ENCODE measurements at regions not wholly inside any gene's neighbourhood (a gene's known extent, or its start where the extent isn't known, plus 50 kb on each side); places are given as distances from the start of the nearest gene placed in this dataset.
"Not testable (repeated sequence)": the region's sequence is repeated elsewhere in the genome, so short reads cannot be mapped to it uniquely, and the experiment has no call there.

- no peak for ATAC-seq
- no peaks in the 10 kb centered on the region for H3K4me1 ChIP-seq
- TF ChIP-seq, protein P1, sequence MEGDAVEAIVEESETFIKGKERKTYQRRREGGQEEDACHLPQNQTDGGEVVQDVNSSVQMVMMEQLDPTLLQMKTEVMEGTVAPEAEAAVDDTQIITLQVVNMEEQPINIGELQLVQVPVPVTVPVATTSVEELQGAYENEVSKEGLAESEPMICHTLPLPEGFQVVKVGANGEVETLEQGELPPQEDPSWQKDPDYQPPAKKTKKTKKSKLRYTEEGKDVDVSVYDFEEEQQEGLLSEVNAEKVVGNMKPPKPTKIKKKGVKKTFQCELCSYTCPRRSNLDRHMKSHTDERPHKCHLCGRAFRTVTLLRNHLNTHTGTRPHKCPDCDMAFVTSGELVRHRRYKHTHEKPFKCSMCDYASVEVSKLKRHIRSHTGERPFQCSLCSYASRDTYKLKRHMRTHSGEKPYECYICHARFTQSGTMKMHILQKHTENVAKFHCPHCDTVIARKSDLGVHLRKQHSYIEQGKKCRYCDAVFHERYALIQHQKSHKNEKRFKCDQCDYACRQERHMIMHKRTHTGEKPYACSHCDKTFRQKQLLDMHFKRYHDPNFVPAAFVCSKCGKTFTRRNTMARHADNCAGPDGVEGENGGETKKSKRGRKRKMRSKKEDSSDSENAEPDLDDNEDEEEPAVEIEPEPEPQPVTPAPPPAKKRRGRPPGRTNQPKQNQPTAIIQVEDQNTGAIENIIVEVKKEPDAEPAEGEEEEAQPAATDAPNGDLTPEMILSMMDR (IDR thresholded peaks at IDR 0.05) = no peak
Observed at GRCh38 chr10:84755311-84755710, 426.9 kb downstream of the CCSER2 start.

GRCh38 chr10:84756653-84757052 is 428.3 kb downstream of the CCSER2 start:
- H3K9me3 ChIP-seq; H3K27ac ChIP-seq; ATAC-seq; DNase-seq; intact Hi-C loops (cut with DNase I); H3K4me1 ChIP-seq; H3K36me3 ChIP-seq; H3K4me3 ChIP-seq; H3K27me3 ChIP-seq (ENCODE audit: low read depth): not testable (repeated sequence)

More at GRCh38 chr10:84755311-84755710, 426.9 kb downstream of the CCSER2 start:
- no peak for DNase-seq
- Histone ChIP-seq H3K4me3 (no peak overlapping the region), H3K27me3 (ENCODE audit: low read depth) (no peaks in the 10 kb centered on the region), H3K9me3 (no peaks in the 10 kb centered on the region), H3K27ac (no peak overlapping the region), H3K36me3 (no peaks in the 10 kb centered on the region)
- intact Hi-C loops (cut with DNase I) = no loop called here

DNA sequence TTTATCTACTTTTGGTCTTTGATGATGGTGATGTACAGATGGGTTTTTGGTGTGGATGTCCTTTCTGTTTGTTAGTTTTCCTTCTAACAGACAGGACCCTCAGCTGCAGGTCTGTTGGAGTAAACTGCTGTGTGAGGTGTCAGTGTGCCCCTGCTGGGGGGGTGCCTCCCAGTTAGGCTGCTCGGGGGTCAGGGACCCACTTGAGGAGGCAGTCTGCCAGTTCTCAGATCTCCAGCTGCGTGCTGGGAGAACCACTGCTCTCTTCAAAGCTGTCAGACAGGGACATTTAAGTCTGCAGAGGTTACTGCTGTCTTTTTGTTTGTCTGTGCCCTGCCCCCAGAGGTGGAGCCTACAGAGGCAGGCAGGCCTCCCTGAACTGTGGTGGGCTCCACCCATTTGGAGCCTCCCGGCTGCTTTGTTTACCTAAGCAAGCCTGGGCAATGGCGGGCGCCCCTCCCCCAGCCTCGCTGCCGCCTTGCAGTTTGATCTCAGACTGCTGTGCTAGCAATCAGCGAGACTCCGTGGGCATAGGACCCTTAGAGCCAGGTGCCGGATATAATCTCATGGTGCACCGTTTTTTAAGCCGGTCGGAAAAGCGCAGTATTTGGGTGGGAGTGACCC is 433.7 kb downstream of the CCSER2 start:
- H3K36me3 ChIP-seq; H3K27me3 ChIP-seq (ENCODE audit: low read depth); intact Hi-C loops (cut with DNase I); ATAC-seq; H3K9me3 ChIP-seq; H3K4me1 ChIP-seq; H3K4me3 ChIP-seq; H3K27ac ChIP-seq; DNase-seq: not testable (repeated sequence)

- no peaks in the 10 kb centered on the region for H3K27me3 ChIP-seq (ENCODE audit: low read depth)
- H3K36me3 ChIP-seq = no peaks in the 10 kb centered on the region
- no peak for DNase-seq
- H3K27ac ChIP-seq = no peak overlapping the region
- no peaks in the 10 kb centered on the region for H3K9me3 ChIP-seq
- TF ChIP-seq, protein P1 (IDR thresholded peaks at IDR 0.05) = no peak
- no peak for ATAC-seq
- intact Hi-C loops (cut with DNase I) = no loop called here
- no peak overlapping the region for H3K4me3 ChIP-seq
- H3K4me1 ChIP-seq = no peaks in the 10 kb centered on the region
Observed at GRCh38 chr10:84762754-84763394, 434.5 kb downstream of the CCSER2 start.

- intact Hi-C loops (cut with DNase I) = no loop called here
- Histone ChIP-seq H3K4me1 (no peaks in the 10 kb centered on the region), H3K4me3 (no peak overlapping the region), H3K36me3 (no peaks in the 10 kb centered on the region), H3K9me3 (no peaks in the 10 kb centered on the region), H3K27me3 (ENCODE audit: low read depth) (no peaks in the 10 kb centered on the region), H3K27ac (no peak overlapping the region)
- DNase-seq = no peak
- TF ChIP-seq, protein P1 (IDR thresholded peaks at IDR 0.05) = no peak
- ATAC-seq = no peak
Observed at GRCh38 chr10:84763965-84764364, 435.6 kb downstream of the CCSER2 start.

GRCh38 chr10:84765086-84765485 is 436.7 kb downstream of the CCSER2 start:
- Histone ChIP-seq H3K9me3 (no peaks in the 10 kb centered on the region), H3K27ac (no peak overlapping the region), H3K36me3 (no peaks in the 10 kb centered on the region), H3K4me3 (no peak overlapping the region), H3K27me3 (ENCODE audit: low read depth) (no peaks in the 10 kb centered on the region), H3K4me1 (no peaks in the 10 kb centered on the region)
- ATAC-seq (no peak), DNase-seq (no peak)
- intact Hi-C loops (cut with DNase I) = no loop called here
- TF ChIP-seq, protein P1 (IDR thresholded peaks at IDR 0.05) = no peak

Data from lower lobe of right lung (tissue), 2 donors.